Fibroblast of lung (primary cell): ENCODE measurements at regions not wholly inside any gene's neighbourhood (a gene's known extent, or its start where the extent isn't known, plus 50 kb on each side); places are given as distances from the start of the nearest gene placed in this dataset.

ENCODE experiments used
- DNase-seq, 2 donors: peaks; one replicate each; pipeline versions ENCODE4 v3.0.0 to v3.0.0-alpha.2; 2010; ENCODE audit warnings: low read depth in 2 of 2
- H2AFZ ChIP-seq: 2 replicates; pipeline ENCODE4 v1.5.1; 2012; ENCODE audit warnings: low read length, control low read depth, inconsistent platforms
- H3K27ac ChIP-seq: 2 replicates; pipeline ENCODE4 v1.5.1; 2011; ENCODE audit warnings: low read length, control low read depth; ENCODE audit not compliant: insufficient read depth
- H3K27me3 ChIP-seq: 2 replicates; pipeline ENCODE4 v1.5.1; 2011; ENCODE audit warnings: mild to moderate bottlenecking, low read length; ENCODE audit not compliant: control insufficient read depth, insufficient read depth
- H3K36me3 ChIP-seq: 2 replicates; pipeline ENCODE4 v1.5.1; 2011; ENCODE audit warnings: low read length; ENCODE audit not compliant: control insufficient read depth, insufficient read depth
- H3K4me1 ChIP-seq: 2 replicates; pipeline ENCODE4 v1.5.1; 2011; ENCODE audit warnings: low read length; ENCODE audit not compliant: control insufficient read depth, insufficient read depth; ENCODE audit errors: extremely low read depth
- H3K4me2 ChIP-seq: 2 replicates; pipeline ENCODE4 v1.5.1; 2011; ENCODE audit warnings: low read length, control low read depth; ENCODE audit not compliant: insufficient read depth; ENCODE audit errors: extremely low read depth
- H3K4me3 ChIP-seq, 4 experiments: fragments of 200-600 bp in 1 of 4; sonication (generic) in 1 of 4; replicated peaks in 1 of 4; 2 replicates each; pipeline ENCODE4 v1.5.1; 2011 to 2016; ENCODE audit warnings: low read length in 4 of 4, low read depth in 3 of 4, mild to moderate bottlenecking in 3 of 4, control low read depth in 2 of 4, inconsistent platforms in 1 of 4, mixed read lengths in 1 of 4; ENCODE audit not compliant: insufficient read depth in 1 of 4; ENCODE audit errors: control extremely low read depth in 1 of 4
- H3K79me2 ChIP-seq: 2 replicates; pipeline ENCODE4 v1.5.1; 2012; ENCODE audit warnings: mild to moderate bottlenecking, low read length, inconsistent platforms; ENCODE audit not compliant: control insufficient read depth, insufficient read depth
- H3K9ac ChIP-seq: 2 replicates; pipeline ENCODE4 v1.5.1; 2011; ENCODE audit warnings: mild to moderate bottlenecking, low read length, control low read depth; ENCODE audit not compliant: insufficient read depth
- H3K9me3 ChIP-seq: 2 replicates; pipeline ENCODE4 v1.5.1; 2012; ENCODE audit warnings: low read depth, low read length; ENCODE audit not compliant: control insufficient read depth, insufficient read depth
- H4K20me1 ChIP-seq: 2 replicates; pipeline ENCODE4 v1.5.1; 2011; ENCODE audit warnings: low read length; ENCODE audit not compliant: control insufficient read depth, insufficient read depth; ENCODE audit errors: extremely low read depth
- CTCF ChIP-seq, 2 donors: IDR thresholded peaks in 1 of 2; conservative IDR thresholded peaks in 1 of 2; 1 replicate in 1 of 2; 2 replicates in 1 of 2; pipeline ENCODE4 v1.5.1; 2011 to 2012; ENCODE audit warnings: low read length in 2 of 2, control low read depth in 1 of 2, inconsistent platforms in 1 of 2, low read depth in 1 of 2, mild to moderate bottlenecking in 1 of 2
- EZH2 ChIP-seq: IDR thresholded peaks from 2 replicates; pipeline ENCODE4 v1.5.1; 2012; ENCODE audit warnings: low read length, control low read depth, mild to moderate bottlenecking; ENCODE audit errors: missing control alignments

GRCh38 chr7:13014011-13014410, 326.6 kb downstream of the ARL4A start:
- Histone ChIP-seq H3K4me2 (no peak overlapping the region), H3K79me2 (no peaks in the 10 kb centered on the region), H3K4me3 (no peak overlapping the region), H4K20me1 (no peaks in the 10 kb centered on the region), H3K9ac (no peak overlapping the region), H2AFZ (no peak overlapping the region), H3K27ac (no peak overlapping the region), H3K9me3 (no peaks in the 10 kb centered on the region), H3K36me3 (no peaks in the 10 kb centered on the region), H3K4me1 (peaks cover 3% of the 10 kb centered on the region), H3K27me3 (no peaks in the 10 kb centered on the region)
- TF ChIP-seq EZH2 (no peak), CTCF (conservative IDR thresholded peaks at IDR 0.05 in 1 of 2, IDR thresholded peaks at IDR 0.05 in 1 of 2; ENCODE audit: low read depth in 1 of 2, low read length in 2 of 2) (no peak)
- no peak for DNase-seq

GRCh38 chr7:13016036-13016581, 328.7 kb downstream of the ARL4A start:
- no peak overlapping the region for H3K27ac ChIP-seq
- no peak for DNase-seq
- H2AFZ ChIP-seq: no peak overlapping the region
- TF ChIP-seq CTCF (conservative IDR thresholded peaks at IDR 0.05 in 1 of 2, IDR thresholded peaks at IDR 0.05 in 1 of 2; ENCODE audit: low read depth in 1 of 2, low read length in 2 of 2) (no peak), EZH2 (no peak)
- no peak overlapping the region for H3K4me3 ChIP-seq
- H3K79me2 ChIP-seq: no peaks in the 10 kb centered on the region
- no peaks in the 10 kb centered on the region for H3K36me3 ChIP-seq
- no peaks in the 10 kb centered on the region for H3K27me3 ChIP-seq
- no peak overlapping the region for H3K9ac ChIP-seq
- H3K9me3 ChIP-seq: no peaks in the 10 kb centered on the region
- no peaks in the 10 kb centered on the region for H4K20me1 ChIP-seq
- peaks cover 3% of the 10 kb centered on the region for H3K4me1 ChIP-seq
- no peak overlapping the region for H3K4me2 ChIP-seq

GRCh38 chr7:13016592-13017332, 329.3 kb downstream of the ARL4A start:
- peaks cover 3% of the 10 kb centered on the region for H3K4me1 ChIP-seq
- no peaks in the 10 kb centered on the region for H3K27me3 ChIP-seq
- no peak for TF ChIP-seq EZH2
- no peak for TF ChIP-seq CTCF (conservative IDR thresholded peaks at IDR 0.05 in 1 of 2, IDR thresholded peaks at IDR 0.05 in 1 of 2; ENCODE audit: low read depth in 1 of 2, low read length in 2 of 2)
- no peak overlapping the region for H3K4me3 ChIP-seq
- H3K9me3 ChIP-seq: no peaks in the 10 kb centered on the region
- no peaks in the 10 kb centered on the region for H4K20me1 ChIP-seq
- no peaks in the 10 kb centered on the region for H3K79me2 ChIP-seq
- no peak overlapping the region for H3K27ac ChIP-seq
- peak overlapping the region; percentile 64 for H3K4me2 ChIP-seq
- peak; percentile 60 to 66 for DNase-seq
- no peak overlapping the region for H2AFZ ChIP-seq
- no peaks in the 10 kb centered on the region for H3K36me3 ChIP-seq
- no peak overlapping the region for H3K9ac ChIP-seq
